Fibroblast of pulmonary artery (primary cell): ENCODE measurements at regions not wholly inside any gene's neighbourhood (a gene's known extent, or its start where the extent isn't known, plus 50 kb on each side); places are given as distances from the start of the nearest gene placed in this dataset.

ENCODE experiments used
- DNase-seq: peaks from one replicate; pipeline ENCODE4 v3.0.0-alpha.2; 2010; ENCODE audit warnings: low read depth
- H3K4me3 ChIP-seq: replicated peaks from 2 replicates; pipeline ENCODE4 v1.5.1; 2011; ENCODE audit warnings: low read depth, mild to moderate bottlenecking, control low read depth, low read length, moderate library complexity
- TF ChIP-seq, protein P1 (sequence below): IDR thresholded peaks from 2 replicates; pipeline ENCODE4 v1.5.1; 2011; ENCODE audit warnings: mild to moderate bottlenecking, control low read depth, low read length, inconsistent platforms; ENCODE audit errors: missing control alignments

DNA sequence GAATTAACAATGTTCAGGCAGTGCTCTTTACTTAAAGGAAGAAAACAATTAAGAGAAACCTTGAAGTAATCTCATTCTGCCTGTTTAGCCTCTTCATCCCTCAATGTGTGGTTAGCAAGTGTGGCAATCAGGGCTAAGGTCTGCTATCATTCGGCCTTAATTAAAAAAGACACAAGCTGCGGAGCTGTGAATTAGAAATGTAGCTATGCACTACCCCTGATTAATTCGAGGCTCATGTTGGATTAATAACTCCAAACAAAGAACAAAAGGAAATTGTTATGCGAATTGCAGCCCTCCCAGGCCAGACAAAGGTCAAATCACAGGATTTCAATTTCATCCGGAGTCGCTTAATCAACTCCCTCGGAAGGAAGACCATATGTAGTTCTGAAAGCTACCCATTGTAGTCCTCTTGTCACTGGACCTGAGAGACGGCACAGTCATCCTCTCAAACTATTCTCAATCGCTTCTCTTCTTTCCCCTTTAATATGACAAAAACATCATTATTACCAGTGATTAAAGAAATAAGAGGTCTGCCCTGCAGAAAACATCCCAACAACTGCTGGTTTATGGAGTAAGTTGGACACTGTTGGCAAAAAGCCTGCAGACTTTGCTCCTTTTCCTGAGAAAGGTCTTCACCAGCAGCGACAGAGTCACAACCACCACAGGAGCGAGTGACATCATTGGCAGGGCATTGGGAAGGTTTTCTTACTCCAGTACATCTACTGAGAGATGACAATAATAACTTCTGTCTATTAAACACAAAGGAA, 71.1 kb upstream of the SOX5 start:
- DNase-seq, result no peak
- H3K4me3 ChIP-seq, result no peak overlapping the region
- TF ChIP-seq, protein P1, sequence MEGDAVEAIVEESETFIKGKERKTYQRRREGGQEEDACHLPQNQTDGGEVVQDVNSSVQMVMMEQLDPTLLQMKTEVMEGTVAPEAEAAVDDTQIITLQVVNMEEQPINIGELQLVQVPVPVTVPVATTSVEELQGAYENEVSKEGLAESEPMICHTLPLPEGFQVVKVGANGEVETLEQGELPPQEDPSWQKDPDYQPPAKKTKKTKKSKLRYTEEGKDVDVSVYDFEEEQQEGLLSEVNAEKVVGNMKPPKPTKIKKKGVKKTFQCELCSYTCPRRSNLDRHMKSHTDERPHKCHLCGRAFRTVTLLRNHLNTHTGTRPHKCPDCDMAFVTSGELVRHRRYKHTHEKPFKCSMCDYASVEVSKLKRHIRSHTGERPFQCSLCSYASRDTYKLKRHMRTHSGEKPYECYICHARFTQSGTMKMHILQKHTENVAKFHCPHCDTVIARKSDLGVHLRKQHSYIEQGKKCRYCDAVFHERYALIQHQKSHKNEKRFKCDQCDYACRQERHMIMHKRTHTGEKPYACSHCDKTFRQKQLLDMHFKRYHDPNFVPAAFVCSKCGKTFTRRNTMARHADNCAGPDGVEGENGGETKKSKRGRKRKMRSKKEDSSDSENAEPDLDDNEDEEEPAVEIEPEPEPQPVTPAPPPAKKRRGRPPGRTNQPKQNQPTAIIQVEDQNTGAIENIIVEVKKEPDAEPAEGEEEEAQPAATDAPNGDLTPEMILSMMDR, result no peak

DNA sequence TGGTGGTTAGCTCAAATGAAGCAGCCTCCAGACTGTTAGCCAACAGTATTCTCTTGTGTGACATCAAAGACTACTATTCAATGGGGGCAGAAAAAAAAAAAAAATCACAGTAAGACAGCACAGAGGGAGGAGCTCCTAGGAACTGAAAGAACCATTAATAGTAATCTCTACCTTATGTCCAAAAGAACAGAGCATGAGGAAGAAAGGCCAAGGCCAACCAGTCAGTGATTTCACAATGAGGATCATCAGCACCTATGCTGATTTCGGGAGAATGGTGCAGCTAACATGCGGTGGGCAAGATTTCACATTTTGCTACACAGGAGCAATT, 66.3 kb upstream of the SOX5 start:
- TF ChIP-seq, protein P1, result no peak
- DNase-seq, result no peak
- H3K4me3 ChIP-seq, result no peak overlapping the region

DNA sequence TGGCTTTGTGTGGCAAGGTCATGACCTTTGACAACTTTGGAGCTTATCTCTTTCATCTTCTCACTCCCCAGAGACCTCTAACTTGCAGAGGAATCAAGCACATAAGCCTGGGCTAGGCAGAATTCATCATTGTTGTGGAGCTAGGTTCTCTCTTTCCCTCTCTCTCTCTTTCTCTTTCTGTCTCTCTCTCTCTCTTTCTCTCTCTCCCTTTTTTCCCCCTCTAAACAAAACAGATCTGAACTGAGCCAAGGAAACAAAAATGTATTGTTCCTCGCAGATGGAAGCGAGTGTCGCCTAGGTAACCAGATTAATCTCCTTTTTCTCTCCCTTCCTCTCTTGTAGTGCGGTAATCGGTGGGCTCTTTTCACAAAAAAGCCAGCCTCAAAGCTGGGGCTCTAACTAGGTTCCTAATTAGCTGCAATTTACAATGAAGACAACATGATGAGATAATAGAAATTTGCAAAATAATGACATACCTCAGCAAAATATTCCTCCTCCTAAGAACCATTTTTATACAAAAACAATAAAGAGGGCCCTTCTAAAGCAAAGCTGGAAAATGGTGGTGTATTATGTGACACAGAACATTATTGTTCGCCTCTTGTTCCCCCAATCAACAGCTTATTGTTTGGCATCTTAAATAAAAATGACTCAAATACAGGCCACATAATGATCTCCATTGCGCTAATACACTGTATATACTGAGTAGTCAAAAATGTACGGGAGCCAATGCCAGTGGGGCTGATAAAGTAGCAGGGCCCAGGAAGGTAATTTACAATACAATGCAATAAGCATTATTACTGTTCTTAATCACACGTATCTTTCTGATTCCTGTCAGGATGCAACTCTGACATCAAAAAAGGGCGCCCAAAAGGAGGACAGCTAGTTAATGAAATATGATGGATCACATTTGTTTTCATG, 65.7 kb upstream of the SOX5 start:
- no peak for DNase-seq
- no peak overlapping the region for H3K4me3 ChIP-seq
- TF ChIP-seq, protein P1, result no peak

DNA sequence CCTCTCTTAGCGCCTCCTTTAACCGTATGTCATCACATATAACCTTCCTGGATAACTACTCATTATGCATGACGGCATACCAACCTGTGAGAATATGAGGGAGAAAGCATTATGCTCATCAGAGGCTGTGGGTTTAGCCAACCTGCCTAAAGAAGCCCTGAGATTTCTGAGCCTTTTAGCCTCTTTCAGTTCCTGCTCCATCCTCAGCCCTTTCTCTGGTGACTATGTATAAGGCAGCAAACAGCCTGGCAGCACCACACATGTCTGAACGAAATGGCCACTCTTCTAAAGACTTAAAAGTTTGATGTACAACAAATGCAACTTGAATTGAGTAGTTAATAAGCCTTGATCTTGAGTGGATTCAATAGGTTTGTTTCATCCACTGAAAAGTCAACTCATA, 64.8 kb upstream of the SOX5 start:
- TF ChIP-seq, protein P1, result no peak
- H3K4me3 ChIP-seq, result no peak overlapping the region
- DNase-seq, result no peak

DNA sequence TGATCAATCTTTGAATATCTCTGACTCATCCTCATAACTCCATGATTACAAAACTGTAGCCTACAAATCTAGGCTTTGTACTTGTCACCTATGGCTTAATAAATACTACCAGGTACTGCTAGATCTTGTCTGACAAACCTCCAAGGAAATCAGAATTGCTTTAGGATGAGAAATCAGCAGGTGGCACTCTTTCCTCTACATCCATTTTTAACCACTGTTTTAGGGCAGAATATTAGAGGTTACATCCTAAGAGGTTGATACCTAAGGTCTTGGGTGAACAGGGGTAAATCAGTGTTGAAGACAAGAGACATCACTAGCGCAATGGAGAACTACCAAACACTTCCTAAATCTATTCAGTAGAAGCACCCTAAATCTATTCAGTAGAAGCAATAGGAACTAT, 63.1 kb upstream of the SOX5 start:
- H3K4me3 ChIP-seq, result no peak overlapping the region
- TF ChIP-seq, protein P1, result peak; percentile 47
- peak; percentile 49 for DNase-seq

DNA sequence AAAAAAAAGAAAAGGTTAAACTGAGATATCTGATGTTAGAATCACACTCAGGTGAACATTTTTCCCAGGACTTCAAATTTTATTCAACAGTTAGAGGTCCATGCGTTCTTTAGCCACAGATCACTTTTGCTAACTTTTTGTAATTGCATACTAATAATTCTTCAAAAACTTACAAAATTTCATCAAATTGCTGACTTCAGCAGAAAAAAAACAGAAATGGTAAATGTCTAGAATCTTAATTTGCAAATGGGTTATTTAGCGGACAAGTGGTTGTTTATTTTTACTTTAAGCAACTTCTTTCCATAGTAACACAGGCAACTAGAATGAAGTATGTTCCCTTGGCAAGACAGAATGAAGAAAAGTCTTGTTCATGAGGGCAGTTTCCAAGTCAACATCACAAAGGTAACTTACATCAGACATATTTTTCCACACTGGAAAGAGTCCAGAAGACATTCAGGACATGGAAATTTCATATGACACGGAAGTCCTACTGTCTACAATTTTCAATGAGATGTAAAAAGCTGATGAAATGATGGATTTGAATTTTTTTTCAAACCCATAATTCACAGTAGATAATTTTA, 62.5 kb upstream of the SOX5 start:
- DNase-seq, result no peak
- H3K4me3 ChIP-seq, result no peak overlapping the region
- TF ChIP-seq, protein P1, result no peak
